HEK293 (cell line): ENCODE measurements at regions not wholly inside any gene's neighbourhood (a gene's known extent, or its start where the extent isn't known, plus 50 kb on each side); places are given as distances from the start of the nearest gene placed in this dataset.

ENCODE experiments used
- CTCF ChIA-PET: fragments of 350-600 bp; formaldehyde crosslinking; extraction: SDS; loops from one replicate; lab custom pipeline; 2021; ENCODE audit warnings: antibody characterized with exemption; lab: Yijun Ruan, JAX
- POLR2A ChIA-PET: fragments of 300-600 bp; formaldehyde crosslinking; extraction: SDS; loops from one replicate; lab custom pipeline; 2020; ENCODE audit warnings: antibody characterized with exemption, inconsistent platforms; lab: Yijun Ruan, JAX
- H3K27ac ChIP-seq: fragments of 200-500 bp; sonication (Bioruptor generic); 2 replicates; pipeline ENCODE4 v1.5.1; 2014; ENCODE audit warnings: low read depth, low read length, control low read depth, inconsistent platforms; ENCODE audit errors: extremely low read depth
- H3K36me3 ChIP-seq, 2 experiments: fragments of 200-500 bp in 1 of 2; sonication (Bioruptor generic) in 1 of 2; 1 replicate in 1 of 2; 2 replicates in 1 of 2; pipeline ENCODE4 v1.5.1; 2014 to 2017; ENCODE audit warnings: inconsistent platforms in 2 of 2, low read length in 2 of 2; ENCODE audit not compliant: control insufficient read depth in 2 of 2, insufficient read depth in 1 of 2
- H3K4me1 ChIP-seq: fragments of 200-500 bp; sonication (Bioruptor generic); 2 replicates; pipeline ENCODE4 v1.5.1; 2014; ENCODE audit warnings: mild to moderate bottlenecking, low read length, inconsistent platforms; ENCODE audit not compliant: control insufficient read depth, insufficient read depth
- H3K4me3 ChIP-seq: 2 replicates; pipeline ENCODE4 v1.5.1; 2011; ENCODE audit warnings: low read depth, mild to moderate bottlenecking, control low read depth, low read length, moderate library complexity
- H3K9me3 ChIP-seq: fragments of 200-500 bp; sonication (Bioruptor generic); 2 replicates; pipeline ENCODE4 v1.5.1; 2014; ENCODE audit warnings: low read depth, low read length, inconsistent platforms; ENCODE audit not compliant: control insufficient read depth, insufficient read depth
- BCL6B ChIP-seq: fragments of 450-650 bp; formaldehyde crosslinking; IDR thresholded peaks from 2 replicates; pipeline ENCODE4 v1.5.1; 2017; ENCODE audit warnings: missing biosample characterization, missing genetic modification characterization
- HIC1 ChIP-seq: fragments of 450-650 bp; formaldehyde crosslinking; IDR thresholded peaks from 2 replicates; pipeline ENCODE4 v1.5.1; 2016; ENCODE audit warnings: missing biosample characterization, missing genetic modification characterization
- HOXA7 ChIP-seq: sonication (generic); formaldehyde crosslinking; IDR thresholded peaks from 2 replicates; pipeline ENCODE4 v1.8.1; 2022; ENCODE audit warnings: missing genetic modification reagents, borderline replicate concordance
- KLF8 ChIP-seq: fragments of 450-650 bp; formaldehyde crosslinking; IDR thresholded peaks from 2 replicates; pipeline ENCODE4 v1.5.1; 2016; ENCODE audit warnings: missing biosample characterization, missing genetic modification characterization
- MEIS1 ChIP-seq: sonication (generic); formaldehyde crosslinking; IDR thresholded peaks from 2 replicates; pipeline ENCODE4 v1.8.1; 2022; ENCODE audit warnings: missing genetic modification reagents, mild to moderate bottlenecking, borderline replicate concordance
- MYNN ChIP-seq: fragments of 450-650 bp; formaldehyde crosslinking; IDR thresholded peaks from 2 replicates; pipeline ENCODE4 v1.5.1; 2016; ENCODE audit warnings: missing biosample characterization, missing genetic modification characterization, borderline replicate concordance
- MZF1 ChIP-seq: fragments of 450-650 bp; formaldehyde crosslinking; IDR thresholded peaks from 2 replicates; pipeline ENCODE4 v1.5.1; 2017; ENCODE audit warnings: missing biosample characterization, missing genetic modification characterization, borderline replicate concordance
- PRDM6 ChIP-seq: fragments of 450-650 bp; formaldehyde crosslinking; IDR thresholded peaks from 2 replicates; pipeline ENCODE4 v1.5.1; 2017; ENCODE audit warnings: missing biosample characterization, missing genetic modification characterization
- SCRT2 ChIP-seq: fragments of 450-650 bp; formaldehyde crosslinking; IDR thresholded peaks from 2 replicates; pipeline ENCODE4 v1.5.1; 2016; ENCODE audit warnings: missing biosample characterization, missing genetic modification characterization
- TRIM28 ChIP-seq: IDR thresholded peaks from 2 replicates; pipeline ENCODE4 v1.6.1; 2011; ENCODE audit warnings: low read length, control low read depth, borderline replicate concordance
- WT1 ChIP-seq: fragments of 450-650 bp; formaldehyde crosslinking; IDR thresholded peaks from 2 replicates; pipeline ENCODE4 v1.5.1; 2016; ENCODE audit warnings: missing biosample characterization, missing genetic modification characterization
- ZFP3 ChIP-seq: fragments of 450-650 bp; formaldehyde crosslinking; IDR thresholded peaks from 2 replicates; pipeline ENCODE4 v1.5.1; 2016; ENCODE audit warnings: low read depth, missing biosample characterization, missing genetic modification characterization
- ZFP41 ChIP-seq: fragments of 450-650 bp; formaldehyde crosslinking; IDR thresholded peaks from 2 replicates; pipeline ENCODE4 v1.5.1; 2016; ENCODE audit warnings: missing biosample characterization, missing genetic modification characterization, borderline replicate concordance
- ZIC2 ChIP-seq: fragments of 450-650 bp; formaldehyde crosslinking; IDR thresholded peaks from 2 replicates; pipeline ENCODE4 v1.5.1; 2016; ENCODE audit warnings: missing biosample characterization, missing genetic modification characterization
- ZNF10 ChIP-seq: fragments of 450-650 bp; formaldehyde crosslinking; IDR thresholded peaks from 2 replicates; pipeline ENCODE4 v1.5.1; 2017; ENCODE audit warnings: missing biosample characterization, missing genetic modification characterization
- ZNF174 ChIP-seq: fragments of 450-650 bp; formaldehyde crosslinking; IDR thresholded peaks from 2 replicates; pipeline ENCODE4 v1.5.0; 2017; ENCODE audit warnings: missing biosample characterization, mild to moderate bottlenecking, missing genetic modification characterization
- ZNF248 ChIP-seq: fragments of 450-650 bp; formaldehyde crosslinking; IDR thresholded peaks from 2 replicates; pipeline ENCODE4 v1.5.1; 2017; ENCODE audit warnings: missing biosample characterization, missing genetic modification characterization
- ZNF266 ChIP-seq: fragments of 450-650 bp; formaldehyde crosslinking; IDR thresholded peaks from 2 replicates; pipeline ENCODE4 v1.5.1; 2016; ENCODE audit warnings: missing biosample characterization, missing genetic modification characterization, low read depth
- ZNF335 ChIP-seq: fragments of 450-650 bp; formaldehyde crosslinking; conservative IDR thresholded peaks from 2 replicates; pipeline ENCODE4 v1.5.1; 2016; ENCODE audit warnings: missing biosample characterization, missing genetic modification characterization
- ZNF354C ChIP-seq: fragments of 450-650 bp; formaldehyde crosslinking; IDR thresholded peaks from 2 replicates; pipeline ENCODE4 v1.5.1; 2016; ENCODE audit warnings: missing biosample characterization, missing genetic modification characterization, low read depth, borderline replicate concordance
- ZNF362 ChIP-seq: fragments of 450-650 bp; formaldehyde crosslinking; IDR thresholded peaks from 2 replicates; pipeline ENCODE4 v1.5.1; 2016; ENCODE audit warnings: missing biosample characterization, missing genetic modification characterization
- ZNF37A ChIP-seq: fragments of 450-650 bp; IDR thresholded peaks from 2 replicates; pipeline ENCODE4 v1.5.1; 2018; ENCODE audit warnings: missing biosample characterization, missing genetic modification characterization
- ZNF404 ChIP-seq: fragments of 450-650 bp; formaldehyde crosslinking; IDR thresholded peaks from 2 replicates; pipeline ENCODE4 v1.5.1; 2017; ENCODE audit warnings: missing biosample characterization, missing genetic modification characterization
- ZNF488 ChIP-seq: fragments of 450-650 bp; formaldehyde crosslinking; IDR thresholded peaks from 2 replicates; pipeline ENCODE4 v1.5.1; 2016; ENCODE audit warnings: missing biosample characterization, missing genetic modification characterization
- ZNF558 ChIP-seq: fragments of 450-650 bp; formaldehyde crosslinking; IDR thresholded peaks from 2 replicates; pipeline ENCODE4 v1.5.1; 2016; ENCODE audit warnings: missing biosample characterization, missing genetic modification characterization
- ZNF596 ChIP-seq: fragments of 450-650 bp; IDR thresholded peaks from 2 replicates; pipeline ENCODE4 v1.5.0; 2018; ENCODE audit warnings: missing biosample characterization, mild to moderate bottlenecking, missing genetic modification characterization, moderate library complexity
- ZNF621 ChIP-seq: fragments of 450-650 bp; formaldehyde crosslinking; IDR thresholded peaks from 2 replicates; pipeline ENCODE4 v1.5.1; 2017; ENCODE audit warnings: missing biosample characterization, missing genetic modification characterization
- ZNF701 ChIP-seq: fragments of 450-650 bp; formaldehyde crosslinking; IDR thresholded peaks from 2 replicates; pipeline ENCODE4 v1.5.1; 2016; ENCODE audit warnings: missing biosample characterization, missing genetic modification characterization
- ZNF76 ChIP-seq: fragments of 450-650 bp; formaldehyde crosslinking; IDR thresholded peaks from 2 replicates; pipeline ENCODE4; 2016; ENCODE audit warnings: low read depth, missing biosample characterization, missing genetic modification characterization, borderline replicate concordance
- ZNF776 ChIP-seq: fragments of 450-650 bp; formaldehyde crosslinking; IDR thresholded peaks from 2 replicates; pipeline ENCODE4 v1.5.0; 2017; ENCODE audit warnings: missing biosample characterization, missing genetic modification characterization, borderline replicate concordance
- ZNF777 ChIP-seq: fragments of 450-650 bp; formaldehyde crosslinking; IDR thresholded peaks from 2 replicates; pipeline ENCODE4 v1.5.1; 2017; ENCODE audit warnings: missing biosample characterization, missing genetic modification characterization, borderline replicate concordance
- ZNF791 ChIP-seq: fragments of 450-650 bp; formaldehyde crosslinking; IDR thresholded peaks from 2 replicates; pipeline ENCODE4 v1.5.1; 2016; ENCODE audit warnings: missing biosample characterization, missing genetic modification characterization
- ZSCAN23 ChIP-seq: fragments of 450-650 bp; formaldehyde crosslinking; IDR thresholded peaks from 2 replicates; pipeline ENCODE4 v1.5.1; 2016; ENCODE audit warnings: missing biosample characterization, missing genetic modification characterization

- TF ChIP-seq ZSCAN23 (tag by site-specific recombination) = no peak
- no peak for TF ChIP-seq WT1 (tag by site-specific recombination)
- TF ChIP-seq ZNF776 = no peak
- TF ChIP-seq ZNF488 (tag by site-specific recombination) = no peak
- no peak for TF ChIP-seq MYNN (tag by site-specific recombination)
- TF ChIP-seq ZNF777 (tag by site-specific recombination) = no peak
- TF ChIP-seq MZF1 = peak; percentile 56; the same call in 1 of the 2 replicates
- no peak for TF ChIP-seq SCRT2 (tag by site-specific recombination)
- TF ChIP-seq ZIC2 (tag by site-specific recombination) = peak; percentile 61
- no peak for TF ChIP-seq ZNF701
- TF ChIP-seq ZNF621 (tag by site-specific recombination) = no peak
- no peak for TF ChIP-seq ZNF37A (tag by site-specific recombination)
- TF ChIP-seq ZNF596 (tag by site-specific recombination) = no peak
- TF ChIP-seq MEIS1 (CRISPR knock-in tag) = no peak
- peak; percentile 75 for TF ChIP-seq BCL6B
- TF ChIP-seq ZNF362 (tag by site-specific recombination) = no peak
- TF ChIP-seq ZNF335 = no peak
- peak; percentile 47; the same call in 1 of the 2 replicates for TF ChIP-seq PRDM6
Measured at GRCh38 chr20:53878262-53879047, 191.9 kb downstream of the BCAS1 start (continued).

- CTCF ChIA-PET = no interaction called here
- peaks cover 5% of the 10 kb centered on the region; the same call in 1 of the 2 replicates for H3K4me1 ChIP-seq
- no peak overlapping the region for H3K27ac ChIP-seq
- H3K36me3 ChIP-seq = no peaks in the 10 kb centered on the region
- POLR2A ChIA-PET = no interaction called here
- no peak overlapping the region for H3K4me3 ChIP-seq
- H3K9me3 ChIP-seq = no peaks in the 10 kb centered on the region
- TF ChIP-seq ZFP3 (no peak), ZNF76 (tag by site-specific recombination) (no peak), TRIM28 (no peak), ZNF174 (tag by site-specific recombination) (no peak), ZFP41 (tag by site-specific recombination) (no peak), ZNF248 (tag by site-specific recombination) (no peak), HOXA7 (no peak), ZNF10 (tag by site-specific recombination) (no peak), ZNF354C (tag by site-specific recombination) (no peak), ZNF558 (tag by site-specific recombination) (no peak), KLF8 (tag by site-specific recombination) (no peak), HIC1 (tag by site-specific recombination) (no peak), ZNF266 (tag by site-specific recombination) (no peak), ZNF791 (tag by site-specific recombination) (no peak), ZNF404 (no peak)
Measured at GRCh38 chr20:53876956-53877355, 193.4 kb downstream of the BCAS1 start.
